ENCODE measurements at regions not wholly inside any gene's neighbourhood (a gene's known extent, or its start where the extent isn't known, plus 50 kb on each side); places are given as distances from the start of the nearest gene placed in this dataset.

- Histone ChIP-seq H3K4me1 (ENCODE audit: control insufficient read depth, insufficient read depth, low read length, unreplicated experiment) (no peaks in the 10 kb centered on the region), H3K36me3 (ENCODE audit: insufficient read depth, low read length) (no peaks in the 10 kb centered on the region), H3K4me3 (ENCODE audit: low read depth, low read length) (no peak overlapping the region), H3K27ac (ENCODE audit: low read depth, low read length) (no peak overlapping the region), H2AFZ (ENCODE audit: low read length, unreplicated experiment) (no peak overlapping the region), H3K27me3 (ENCODE audit: insufficient read depth, low read length) (no peaks in the 10 kb centered on the region; the same call in 1 of the 2 replicates), H3K79me2 (ENCODE audit: control insufficient read depth, insufficient read depth, low read length, unreplicated experiment) (no peaks in the 10 kb centered on the region)
Measured at GRCh38 chr7:131964203-131964602, 407.8 kb upstream of the PODXL start.

- H3K79me2 ChIP-seq (ENCODE audit: control insufficient read depth, insufficient read depth, low read length, unreplicated experiment) = no peaks in the 10 kb centered on the region
- H3K27ac ChIP-seq (ENCODE audit: low read depth, low read length) = no peak overlapping the region
- H3K4me3 ChIP-seq (ENCODE audit: low read depth, low read length) = no peak overlapping the region
- H3K36me3 ChIP-seq (ENCODE audit: insufficient read depth, low read length) = no peaks in the 10 kb centered on the region
- H3K27me3 ChIP-seq (ENCODE audit: insufficient read depth, low read length) = no peaks in the 10 kb centered on the region
- no peaks in the 10 kb centered on the region for H3K4me1 ChIP-seq (ENCODE audit: control insufficient read depth, insufficient read depth, low read length, unreplicated experiment)
- H2AFZ ChIP-seq (ENCODE audit: low read length, unreplicated experiment) = no peak overlapping the region
Measured at GRCh38 chr7:131961054-131961680, 404.7 kb upstream of the PODXL start.

DNA sequence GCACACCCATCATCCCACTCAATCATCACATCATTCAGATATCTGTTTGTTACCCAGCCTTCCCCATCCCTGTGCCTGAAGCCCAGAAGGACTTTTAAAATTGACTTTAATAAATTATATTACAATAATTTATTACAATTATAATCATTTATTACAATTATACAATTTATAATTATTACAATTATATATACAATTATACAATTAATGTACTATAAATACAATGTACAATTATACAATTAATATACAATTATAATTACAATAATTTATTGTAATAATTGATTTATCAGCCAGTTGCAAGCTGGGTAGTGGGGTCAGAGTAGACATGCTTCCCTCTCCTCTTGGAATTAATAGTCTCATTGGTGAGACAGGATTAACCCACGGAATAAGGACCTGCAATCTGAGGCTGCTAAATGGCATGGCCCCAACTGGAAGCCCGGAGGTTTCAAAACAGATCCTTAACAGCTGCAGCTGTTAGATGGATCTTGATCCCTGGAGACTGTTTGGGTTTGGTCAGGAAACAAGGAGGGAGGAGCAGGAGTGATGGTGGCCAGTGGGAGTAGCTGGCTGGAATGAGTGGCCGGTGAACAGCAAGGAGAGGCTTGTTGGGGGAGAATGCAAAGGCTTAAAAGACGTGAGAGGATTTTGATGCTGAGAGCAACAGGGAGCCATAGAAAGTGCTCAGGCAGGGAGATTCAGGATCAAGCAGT is 402.8 kb upstream of the PODXL start:
- H2AFZ ChIP-seq (ENCODE audit: low read length, unreplicated experiment) = no peak overlapping the region
- no peaks in the 10 kb centered on the region for H3K27me3 ChIP-seq (ENCODE audit: insufficient read depth, low read length)
- H3K79me2 ChIP-seq (ENCODE audit: control insufficient read depth, insufficient read depth, low read length, unreplicated experiment) = no peaks in the 10 kb centered on the region
- H3K36me3 ChIP-seq (ENCODE audit: insufficient read depth, low read length) = no peaks in the 10 kb centered on the region
- no peaks in the 10 kb centered on the region for H3K4me1 ChIP-seq (ENCODE audit: control insufficient read depth, insufficient read depth, low read length, unreplicated experiment)
- H3K4me3 ChIP-seq (ENCODE audit: low read depth, low read length) = no peak overlapping the region
- no peak overlapping the region for H3K27ac ChIP-seq (ENCODE audit: low read depth, low read length)

- no peak overlapping the region for H3K4me3 ChIP-seq (ENCODE audit: low read depth, low read length)
- no peak overlapping the region for H2AFZ ChIP-seq (ENCODE audit: low read length, unreplicated experiment)
- no peaks in the 10 kb centered on the region for H3K36me3 ChIP-seq (ENCODE audit: insufficient read depth, low read length)
- H3K27me3 ChIP-seq (ENCODE audit: insufficient read depth, low read length) = no peaks in the 10 kb centered on the region
- H3K79me2 ChIP-seq (ENCODE audit: control insufficient read depth, insufficient read depth, low read length, unreplicated experiment) = no peaks in the 10 kb centered on the region
- H3K4me1 ChIP-seq (ENCODE audit: control insufficient read depth, insufficient read depth, low read length, unreplicated experiment) = no peaks in the 10 kb centered on the region
- H3K27ac ChIP-seq (ENCODE audit: low read depth, low read length) = no peak overlapping the region
Measured at GRCh38 chr7:131957338-131958020, 401.1 kb upstream of the PODXL start.

- Histone ChIP-seq H3K79me2 (ENCODE audit: control insufficient read depth, insufficient read depth, low read length, unreplicated experiment) (no peaks in the 10 kb centered on the region), H3K27me3 (ENCODE audit: insufficient read depth, low read length) (no peaks in the 10 kb centered on the region), H3K4me3 (ENCODE audit: low read depth, low read length) (no peak overlapping the region), H3K4me1 (ENCODE audit: control insufficient read depth, insufficient read depth, low read length, unreplicated experiment) (no peaks in the 10 kb centered on the region), H3K36me3 (ENCODE audit: insufficient read depth, low read length) (no peaks in the 10 kb centered on the region), H3K27ac (ENCODE audit: low read depth, low read length) (no peak overlapping the region), H2AFZ (ENCODE audit: low read length, unreplicated experiment) (no peak overlapping the region)
Measured at GRCh38 chr7:131956864-131957263, 400.4 kb upstream of the PODXL start.

DNA sequence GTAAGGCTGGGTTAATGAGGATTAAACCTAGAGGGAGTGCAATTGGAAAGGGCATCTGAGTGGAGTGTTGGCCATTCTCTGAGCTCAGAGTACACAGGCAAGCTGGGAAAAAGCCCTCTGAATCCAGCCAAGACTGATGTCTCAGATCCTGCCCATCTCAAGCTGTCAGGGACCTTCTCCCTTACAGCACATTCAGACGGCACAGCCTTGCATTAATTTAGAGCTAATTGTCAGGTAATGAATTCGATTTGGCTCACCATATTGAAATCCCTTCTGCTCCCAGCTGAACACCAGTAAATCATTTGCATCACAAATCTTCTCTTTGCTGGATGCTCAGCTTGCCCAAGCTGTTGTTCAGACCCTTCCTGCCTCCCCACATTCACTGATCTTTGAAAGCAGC is 399.3 kb upstream of the PODXL start:
- Histone ChIP-seq H3K4me3 (ENCODE audit: low read depth, low read length) (no peak overlapping the region), H3K27me3 (ENCODE audit: insufficient read depth, low read length) (no peaks in the 10 kb centered on the region), H3K79me2 (ENCODE audit: control insufficient read depth, insufficient read depth, low read length, unreplicated experiment) (no peaks in the 10 kb centered on the region), H3K36me3 (ENCODE audit: insufficient read depth, low read length) (no peaks in the 10 kb centered on the region), H3K4me1 (ENCODE audit: control insufficient read depth, insufficient read depth, low read length, unreplicated experiment) (no peaks in the 10 kb centered on the region), H2AFZ (ENCODE audit: low read length, unreplicated experiment) (no peak overlapping the region), H3K27ac (ENCODE audit: low read depth, low read length) (no peak overlapping the region)

GRCh38 chr7:131953184-131953583 is 396.8 kb upstream of the PODXL start:
- H3K79me2 ChIP-seq (ENCODE audit: control insufficient read depth, insufficient read depth, low read length, unreplicated experiment) = no peaks in the 10 kb centered on the region
- H3K4me1 ChIP-seq (ENCODE audit: control insufficient read depth, insufficient read depth, low read length, unreplicated experiment) = no peaks in the 10 kb centered on the region
- H3K36me3 ChIP-seq (ENCODE audit: insufficient read depth, low read length) = no peaks in the 10 kb centered on the region
- H3K27me3 ChIP-seq (ENCODE audit: insufficient read depth, low read length) = no peaks in the 10 kb centered on the region
- H2AFZ ChIP-seq (ENCODE audit: low read length, unreplicated experiment) = no peak overlapping the region
- no peak overlapping the region for H3K4me3 ChIP-seq (ENCODE audit: low read depth, low read length)
- no peak overlapping the region for H3K27ac ChIP-seq (ENCODE audit: low read depth, low read length)

- Histone ChIP-seq H3K27me3 (ENCODE audit: insufficient read depth, low read length) (no peaks in the 10 kb centered on the region; the same call in 1 of the 2 replicates), H2AFZ (ENCODE audit: low read length, unreplicated experiment) (no peak overlapping the region), H3K36me3 (ENCODE audit: insufficient read depth, low read length) (no peaks in the 10 kb centered on the region), H3K27ac (ENCODE audit: low read depth, low read length) (no peak overlapping the region), H3K4me1 (ENCODE audit: control insufficient read depth, insufficient read depth, low read length, unreplicated experiment) (no peaks in the 10 kb centered on the region), H3K4me3 (ENCODE audit: low read depth, low read length) (no peak overlapping the region), H3K79me2 (ENCODE audit: control insufficient read depth, insufficient read depth, low read length, unreplicated experiment) (no peaks in the 10 kb centered on the region)
Measured at GRCh38 chr7:131952365-131952764, 395.9 kb upstream of the PODXL start.

GRCh38 chr7:131950758-131951157 is 394.3 kb upstream of the PODXL start:
- Histone ChIP-seq H2AFZ (ENCODE audit: low read length, unreplicated experiment) (no peak overlapping the region), H3K36me3 (ENCODE audit: insufficient read depth, low read length) (no peaks in the 10 kb centered on the region), H3K4me1 (ENCODE audit: control insufficient read depth, insufficient read depth, low read length, unreplicated experiment) (no peaks in the 10 kb centered on the region), H3K27ac (ENCODE audit: low read depth, low read length) (no peak overlapping the region), H3K4me3 (ENCODE audit: low read depth, low read length) (no peak overlapping the region), H3K79me2 (ENCODE audit: control insufficient read depth, insufficient read depth, low read length, unreplicated experiment) (no peaks in the 10 kb centered on the region), H3K27me3 (ENCODE audit: insufficient read depth, low read length) (peaks cover 4% of the 10 kb centered on the region; the same call in 1 of the 2 replicates)

- Histone ChIP-seq H3K4me3 (ENCODE audit: low read depth, low read length) (no peak overlapping the region), H3K27me3 (ENCODE audit: insufficient read depth, low read length) (peaks cover 11% of the 10 kb centered on the region), H3K4me1 (ENCODE audit: control insufficient read depth, insufficient read depth, low read length, unreplicated experiment) (no peaks in the 10 kb centered on the region), H2AFZ (ENCODE audit: low read length, unreplicated experiment) (no peak overlapping the region), H3K79me2 (ENCODE audit: control insufficient read depth, insufficient read depth, low read length, unreplicated experiment) (no peaks in the 10 kb centered on the region), H3K27ac (ENCODE audit: low read depth, low read length) (no peak overlapping the region), H3K36me3 (ENCODE audit: insufficient read depth, low read length) (no peaks in the 10 kb centered on the region)
Measured at GRCh38 chr7:131949659-131950058, 393.2 kb upstream of the PODXL start.

Measured in ACC112 (cell line).